ENCODE measurements at regions not wholly inside any gene's neighbourhood (a gene's known extent, or its start where the extent isn't known, plus 50 kb on each side); places are given as distances from the start of the nearest gene placed in this dataset.

GRCh38 chr10:3510741-3511140, 274.3 kb downstream of the KLF6 start:
- DNase-seq: no peak

- DNase-seq: no peak
These were observed 275.7 kb downstream of the KLF6 start for GRCh38 chr10:3509355-3509754.

DNA sequence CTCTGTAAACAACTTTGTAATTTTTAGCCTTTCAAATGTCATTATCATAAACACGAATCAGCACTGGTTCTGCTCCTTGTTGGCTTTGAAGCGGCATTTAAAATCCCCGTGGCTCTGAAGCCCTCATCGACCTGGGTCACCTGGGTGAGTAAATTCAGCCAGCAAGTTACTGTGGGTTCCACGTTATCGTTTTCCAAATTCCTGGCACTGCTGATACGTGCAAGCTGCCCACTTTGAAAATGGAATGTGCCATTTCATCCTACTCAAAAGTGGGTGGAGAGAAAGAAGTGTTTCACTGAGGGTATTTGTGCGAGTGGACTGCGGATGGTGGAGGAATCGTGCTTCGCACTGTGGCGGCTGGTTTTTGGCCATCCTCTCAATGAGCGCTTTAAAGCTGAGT, 281.7 kb downstream of the KLF6 start:
- no peak for DNase-seq

GRCh38 chr10:3502673-3503072, 282.3 kb downstream of the KLF6 start:
- DNase-seq: no peak

DNA sequence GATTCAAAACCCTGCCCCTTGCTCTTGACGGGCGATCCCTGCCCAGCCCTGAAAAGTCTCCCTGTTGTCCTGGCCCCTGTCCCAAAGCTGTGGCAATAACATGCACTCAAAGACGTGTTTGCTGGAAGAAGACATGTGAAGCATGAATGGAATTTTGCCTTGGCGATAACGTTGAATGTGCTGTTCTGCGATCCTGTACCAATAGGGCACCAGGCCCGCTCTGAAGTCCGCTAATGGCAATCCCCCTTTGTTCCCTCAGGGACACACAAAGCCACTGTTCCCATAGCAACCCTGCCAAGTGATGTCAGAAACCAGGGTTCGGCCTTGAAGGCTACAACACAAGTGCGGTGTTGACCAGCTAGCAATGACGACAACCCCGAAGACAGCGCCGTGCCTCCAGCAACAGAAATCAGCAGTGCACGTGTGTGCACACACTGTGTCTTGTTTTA, 284.6 kb downstream of the KLF6 start:
- peak; percentile 75 for DNase-seq

DNA sequence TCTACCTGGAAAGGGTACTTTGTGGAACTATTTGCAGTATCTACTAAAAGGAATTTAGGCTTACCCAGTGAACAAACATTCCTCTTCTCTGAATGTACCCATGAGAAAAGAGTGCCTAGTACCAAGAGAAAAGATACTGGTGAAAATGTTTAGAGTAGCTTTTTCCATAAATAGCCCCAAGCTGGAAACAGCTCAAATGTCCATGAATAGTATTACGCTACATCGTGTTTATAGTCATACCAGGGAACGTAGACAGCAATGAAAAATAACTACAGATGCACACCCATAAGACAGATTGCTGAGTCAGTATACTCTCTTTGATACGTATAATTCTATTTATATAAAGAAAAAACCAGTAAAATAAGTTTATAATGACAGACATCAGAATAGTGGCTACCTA, 285.9 kb downstream of the KLF6 start:
- peak; percentile 17 for DNase-seq

GRCh38 chr10:3497581-3497980, 287.4 kb downstream of the KLF6 start:
- DNase-seq: no peak

GRCh38 chr10:3496138-3496537, 288.9 kb downstream of the KLF6 start:
- DNase-seq: no peak

GRCh38 chr10:3495281-3495680, 289.7 kb downstream of the KLF6 start:
- peak; percentile 58 for DNase-seq

DNA sequence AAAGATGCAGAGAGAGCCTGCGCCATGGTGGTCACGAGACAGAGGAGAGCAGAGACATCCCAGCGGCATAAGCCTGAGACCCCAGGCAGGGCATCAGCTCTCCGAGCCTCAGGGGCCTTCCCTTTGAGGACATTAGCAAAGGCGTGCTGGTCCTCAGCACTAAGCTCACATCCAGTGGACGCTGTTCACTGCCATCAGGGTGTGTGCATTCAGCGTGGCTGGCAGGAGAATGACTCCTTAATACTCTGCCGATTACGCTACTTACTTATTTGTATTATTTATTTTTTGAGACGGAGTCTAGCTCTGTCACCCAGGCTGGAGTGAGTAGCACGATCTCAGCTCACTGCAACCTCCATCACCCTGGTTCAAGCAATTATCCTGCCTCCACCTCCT, 290.2 kb downstream of the KLF6 start:
- no peak for DNase-seq

GRCh38 chr10:3494131-3494837, 290.7 kb downstream of the KLF6 start:
- DNase-seq: peak; percentile 15

DNA sequence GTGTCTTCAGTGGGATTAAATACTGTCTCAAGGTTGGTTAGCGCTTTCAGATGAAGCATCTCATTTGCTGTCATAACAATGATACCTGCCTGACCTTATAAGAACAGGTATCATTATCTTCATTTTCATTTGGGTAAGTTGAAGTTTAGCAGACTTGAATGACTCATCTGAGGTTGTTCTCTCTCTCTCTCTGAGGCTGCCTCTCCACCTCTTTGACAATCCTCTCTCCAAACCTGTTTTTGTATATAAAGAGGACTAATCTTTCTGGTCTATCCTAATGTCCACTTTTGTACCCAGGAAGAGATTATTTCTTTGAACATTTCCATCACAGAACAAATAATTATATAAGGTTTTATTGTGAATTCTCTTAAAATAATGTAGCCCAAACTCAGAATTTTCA, 291.4 kb downstream of the KLF6 start:
- no peak for DNase-seq

- DNase-seq: no peak
These were observed 293.4 kb downstream of the KLF6 start for GRCh38 chr10:3491571-3491970.

- DNase-seq: no peak
These were observed 297.8 kb downstream of the KLF6 start for GRCh38 chr10:3487228-3487627.

DNA sequence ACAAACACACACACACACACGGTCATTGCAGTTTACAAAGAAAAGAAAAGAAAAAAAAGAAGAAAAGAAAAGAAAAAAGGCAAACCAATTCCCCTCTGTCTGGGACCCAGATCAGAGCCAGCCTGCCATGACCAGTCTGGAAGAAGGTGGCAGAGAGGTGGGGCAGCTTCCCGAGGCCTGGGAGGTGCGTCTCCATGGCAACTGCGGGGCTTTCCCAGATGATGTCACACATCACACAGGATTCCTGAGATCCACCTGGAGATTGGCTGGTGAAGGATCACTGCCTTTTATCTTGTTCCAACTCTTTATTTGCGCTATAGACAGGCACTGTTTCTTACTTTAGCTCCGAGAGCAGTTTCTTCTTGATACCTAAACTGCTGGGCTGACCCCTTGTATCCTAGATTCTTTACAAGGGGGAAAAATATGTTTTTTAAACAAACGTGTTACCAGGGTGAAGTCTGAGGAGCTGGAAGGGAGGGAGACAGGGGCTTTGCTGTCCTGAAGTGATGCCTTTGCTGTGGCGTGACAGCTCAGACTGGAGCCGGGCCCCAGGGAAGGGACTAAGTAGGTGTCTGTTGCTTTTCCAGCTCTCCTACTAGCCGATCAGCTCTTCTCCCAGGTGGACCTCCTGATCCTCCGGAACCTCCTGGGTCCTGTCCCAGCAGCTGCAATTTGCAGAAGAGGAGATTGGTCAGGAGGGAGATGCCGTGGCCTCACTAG, 298.5 kb downstream of the KLF6 start:
- DNase-seq: no peak

DNA sequence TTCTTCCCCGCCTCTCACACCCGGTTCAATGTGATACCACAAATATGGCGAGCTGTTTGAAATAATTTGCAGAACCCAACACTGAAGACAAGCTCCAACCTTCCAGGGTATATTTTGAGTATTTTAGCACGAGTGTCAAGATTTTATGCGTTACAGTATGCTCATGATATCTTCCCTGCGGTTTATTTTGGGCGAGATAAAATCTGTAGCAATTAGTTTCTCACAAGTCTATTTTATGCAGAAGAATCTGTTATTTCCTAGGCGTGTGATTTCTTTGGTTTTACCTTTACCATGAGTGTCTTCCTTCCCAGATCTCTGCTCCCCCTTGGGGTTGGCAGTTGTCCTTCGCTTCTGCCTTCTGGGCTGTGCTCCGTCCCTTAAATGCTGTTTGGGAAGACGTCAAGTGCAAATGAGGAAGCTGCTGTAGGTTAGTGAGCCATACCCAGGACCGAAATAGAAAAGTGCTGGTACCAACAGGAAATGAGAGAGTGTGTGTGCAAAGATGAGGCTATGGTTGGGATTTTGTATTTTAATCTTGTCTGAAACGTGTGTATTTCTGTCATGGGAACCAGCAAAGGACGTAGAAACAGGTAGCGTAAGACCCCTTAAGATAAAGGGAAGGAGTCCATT, 299.8 kb downstream of the KLF6 start:
- DNase-seq: no peak

- peak; percentile 92 for DNase-seq
These were observed 300.5 kb downstream of the KLF6 start for GRCh38 chr10:3484306-3485056.

- DNase-seq: peak; percentile 94
These were observed 302.6 kb downstream of the KLF6 start for GRCh38 chr10:3482200-3482993.

DNA sequence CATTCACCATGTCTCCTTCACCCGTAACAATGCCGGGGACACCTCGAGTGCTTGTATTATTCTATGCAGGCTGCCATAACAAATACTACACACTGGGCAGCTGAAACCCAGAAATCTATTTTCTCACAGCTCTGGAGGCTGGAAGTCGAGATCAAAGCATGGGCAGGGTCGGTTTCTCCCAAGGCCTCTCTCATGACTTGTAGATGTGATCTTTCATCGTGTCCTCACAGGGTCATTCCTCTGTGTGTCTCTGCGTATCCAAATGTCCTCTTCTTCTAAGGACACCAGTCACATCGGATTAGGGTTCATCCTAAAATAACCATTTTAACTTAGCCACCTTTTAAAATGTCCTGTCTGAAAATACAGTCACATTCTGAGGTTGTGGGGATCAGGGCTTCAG, 303.5 kb downstream of the KLF6 start:
- no peak for DNase-seq

DNA sequence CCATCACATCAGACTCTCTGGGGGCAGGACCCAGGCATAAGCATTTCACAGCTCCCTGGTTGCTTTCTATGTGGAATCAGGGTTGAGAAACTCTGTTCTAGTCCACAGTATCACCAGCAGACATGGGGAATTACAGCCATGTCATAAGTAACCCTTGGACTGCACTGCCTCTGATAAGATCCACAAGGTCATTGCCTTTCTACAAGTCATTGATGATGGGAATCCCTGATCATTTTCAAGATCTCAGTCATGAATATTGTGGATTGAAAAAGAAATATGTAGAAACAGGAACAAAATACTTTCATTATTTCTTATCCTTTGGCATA, 304.1 kb downstream of the KLF6 start:
- no peak for DNase-seq

GRCh38 chr10:3480281-3480989, 304.6 kb downstream of the KLF6 start:
- DNase-seq: no peak

- no peak for DNase-seq
These were observed 306.2 kb upstream of the PITRM1 start for GRCh38 chr10:3478632-3479240.
